Body of pancreas (tissue), 4 donors: ENCODE measurements at regions not wholly inside any gene's neighbourhood (a gene's known extent, or its start where the extent isn't known, plus 50 kb on each side); places are given as distances from the start of the nearest gene placed in this dataset.

Experiments used
- ATAC-seq: fragments of 150-250 bp; one replicate; pipeline ENCODE4 v1.9.1; 2016
- DNase-seq, 4 donors: peaks; one replicate each; pipeline ENCODE4 v3.0.0-alpha.2; 2019
- H3K27ac ChIP-seq, 4 donors: fragments of 200-600 bp; sonication (generic); 1 replicate in 3 of 4; 2 replicates in 1 of 4; pipeline versions ENCODE4 v1.5.1 to v1.6.1; 2016 to 2019; ENCODE audit warnings: mild to moderate bottlenecking in 1 of 4, mixed read lengths in 1 of 4, moderate library complexity in 1 of 4
- H3K27me3 ChIP-seq, 2 donors: fragments of 200-600 bp; sonication (generic); one replicate each; pipeline ENCODE4 v1.6.0; 2016; ENCODE audit warnings: mild to moderate bottlenecking in 1 of 2
- H3K36me3 ChIP-seq, 2 donors: fragments of 200-600 bp; sonication (generic); replicated peaks in 1 of 2; 2 replicates each; pipeline ENCODE4 v1.5.1; 2016; ENCODE audit warnings: low read depth in 2 of 2; ENCODE audit not compliant: insufficient read depth in 1 of 2
- H3K4me1 ChIP-seq: fragments of 200-600 bp; sonication (generic); one replicate; pipeline ENCODE4 v1.6.0; 2016
- H3K4me3 ChIP-seq, 2 donors: fragments of 200-600 bp; sonication (generic); 1 replicate in 1 of 2; 2 replicates in 1 of 2; pipeline ENCODE4 v1.5.1; 2016 to 2019
- H3K9me3 ChIP-seq, 3 donors: fragments of 200-600 bp; sonication (generic); 1 replicate in 2 of 3; 2 replicates in 1 of 3; pipeline ENCODE4 v1.5.1; 2016
- POLR2A ChIP-seq, 3 donors: fragments of 450-650 bp; IDR thresholded peaks; one replicate each; pipeline ENCODE4 v1.6.1; 2016; ENCODE audit warnings: antibody characterized with exemption in 3 of 3, mild to moderate bottlenecking in 2 of 3
- WGBS, 2 donors: methylation state at CpG; one replicate each; pipeline ENCODE4 v1.1.5; 2017; 5-methylcytosine and 5-hydroxymethylcytosine counted together
- intact Hi-C: fragments of 100-400 bp; cut with DNase I; formaldehyde crosslinking; loops from one replicate; pipeline ENCODE4 v1.15.1; 2023
- TF ChIP-seq, protein P1 (sequence below), 7 experiments: fragments of 450-650 bp in 4 of 7; fragments of 200-600 bp in 3 of 7; sonication (generic) in 3 of 7; IDR thresholded peaks; one replicate each; pipeline ENCODE4 v1.5.1; 2016 to 2019; ENCODE audit warnings: antibody characterized with exemption in 7 of 7

DNA sequence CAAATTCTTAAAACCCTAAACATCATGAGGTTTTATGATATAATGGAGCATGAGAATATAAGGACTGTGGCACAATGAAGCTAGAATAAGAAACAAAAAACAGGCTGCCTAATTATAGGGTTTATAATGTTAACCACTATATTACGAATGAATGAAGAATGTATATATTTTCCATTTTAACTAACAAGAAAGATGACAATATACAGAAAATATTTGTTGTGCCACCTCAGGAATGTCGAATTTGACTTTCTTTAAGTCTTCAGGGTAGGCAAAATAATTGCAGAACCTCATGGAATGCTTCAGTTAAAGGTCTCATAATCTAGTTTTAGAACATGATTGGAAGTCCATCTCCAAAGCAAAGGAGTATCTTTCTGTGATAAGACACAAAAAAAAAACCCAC, 282.9 kb upstream of the SLC8A1 start:
- no peaks in the 10 kb centered on the region for H3K4me1 ChIP-seq
- DNase-seq (no peak), ATAC-seq (no peak)
- H3K27ac ChIP-seq, result no peak overlapping the region
- intact Hi-C loops, result no loop called here
- H3K36me3 ChIP-seq, result no peaks in the 10 kb centered on the region
- H3K9me3 ChIP-seq, result no peaks in the 10 kb centered on the region
- no peaks in the 10 kb centered on the region for H3K27me3 ChIP-seq
- WGBS, 2 donors, result 36 to 46% methylated on average over 2 of the region's 2 CpGs
- H3K4me3 ChIP-seq, result no peak overlapping the region
- TF ChIP-seq, protein P1, sequence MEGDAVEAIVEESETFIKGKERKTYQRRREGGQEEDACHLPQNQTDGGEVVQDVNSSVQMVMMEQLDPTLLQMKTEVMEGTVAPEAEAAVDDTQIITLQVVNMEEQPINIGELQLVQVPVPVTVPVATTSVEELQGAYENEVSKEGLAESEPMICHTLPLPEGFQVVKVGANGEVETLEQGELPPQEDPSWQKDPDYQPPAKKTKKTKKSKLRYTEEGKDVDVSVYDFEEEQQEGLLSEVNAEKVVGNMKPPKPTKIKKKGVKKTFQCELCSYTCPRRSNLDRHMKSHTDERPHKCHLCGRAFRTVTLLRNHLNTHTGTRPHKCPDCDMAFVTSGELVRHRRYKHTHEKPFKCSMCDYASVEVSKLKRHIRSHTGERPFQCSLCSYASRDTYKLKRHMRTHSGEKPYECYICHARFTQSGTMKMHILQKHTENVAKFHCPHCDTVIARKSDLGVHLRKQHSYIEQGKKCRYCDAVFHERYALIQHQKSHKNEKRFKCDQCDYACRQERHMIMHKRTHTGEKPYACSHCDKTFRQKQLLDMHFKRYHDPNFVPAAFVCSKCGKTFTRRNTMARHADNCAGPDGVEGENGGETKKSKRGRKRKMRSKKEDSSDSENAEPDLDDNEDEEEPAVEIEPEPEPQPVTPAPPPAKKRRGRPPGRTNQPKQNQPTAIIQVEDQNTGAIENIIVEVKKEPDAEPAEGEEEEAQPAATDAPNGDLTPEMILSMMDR (IDR thresholded peaks at IDR 0.05), result no peak
- no peak for TF ChIP-seq POLR2A (IDR thresholded peaks at IDR 0.05)

DNA sequence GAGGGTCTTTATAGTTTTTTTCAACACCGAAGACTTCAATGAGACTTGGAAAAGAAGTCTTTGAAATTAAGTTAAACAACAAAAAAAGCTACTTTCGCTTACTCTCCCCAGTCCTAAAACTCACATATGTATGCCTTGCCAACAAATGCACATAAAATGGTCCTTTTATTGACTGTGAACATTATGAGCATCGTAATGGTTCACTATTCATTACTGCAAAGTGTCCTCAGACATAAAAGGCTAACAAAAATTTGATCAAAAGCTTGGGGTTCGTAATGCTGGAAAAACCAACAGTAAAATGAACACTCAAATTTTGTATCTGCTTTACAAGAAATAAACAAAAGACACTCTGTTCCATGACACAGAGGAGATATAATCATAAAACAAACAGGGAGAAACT, 285.3 kb upstream of the SLC8A1 start:
- intact Hi-C loops, result no loop called here

GRCh38 chr2:40740419-40740818, 288.5 kb upstream of the SLC8A1 start:
- no peak for TF ChIP-seq POLR2A (IDR thresholded peaks at IDR 0.05)
- TF ChIP-seq, protein P1 (IDR thresholded peaks at IDR 0.05), result no peak
- ATAC-seq, result no peak
- Histone ChIP-seq H3K4me3 (no peak overlapping the region), H3K9me3 (no peaks in the 10 kb centered on the region), H3K27ac (no peak overlapping the region), H3K27me3 (no peaks in the 10 kb centered on the region), H3K4me1 (no peaks in the 10 kb centered on the region), H3K36me3 (no peaks in the 10 kb centered on the region)
- WGBS, 2 donors, result 14 to 23% methylated on average over 1 of the region's 1 CpG
- intact Hi-C loops, result no loop called here
- DNase-seq, result no peak

More for the DNA sequence above, 285.3 kb upstream of the SLC8A1 start:
- WGBS, 2 donors, result 58 to 65% methylated on average over 4 of the region's 4 CpGs
- Histone ChIP-seq H3K36me3 (no peaks in the 10 kb centered on the region), H3K27me3 (no peaks in the 10 kb centered on the region), H3K4me1 (no peaks in the 10 kb centered on the region), H3K9me3 (no peaks in the 10 kb centered on the region), H3K27ac (no peak overlapping the region), H3K4me3 (no peak overlapping the region)
- no peak for DNase-seq
- no peak for TF ChIP-seq POLR2A (IDR thresholded peaks at IDR 0.05)
- TF ChIP-seq, protein P1 (IDR thresholded peaks at IDR 0.05), result no peak
- no peak for ATAC-seq

GRCh38 chr2:40741532-40741931, 289.6 kb upstream of the SLC8A1 start:
- WGBS, 2 donors, result 12 to 21% methylated on average over 2 of the region's 2 CpGs
- TF ChIP-seq, protein P1 (IDR thresholded peaks at IDR 0.05), result no peak
- no peak for TF ChIP-seq POLR2A (IDR thresholded peaks at IDR 0.05)
- no peaks in the 10 kb centered on the region for H3K27me3 ChIP-seq
- DNase-seq, result no peak
- no peaks in the 10 kb centered on the region for H3K9me3 ChIP-seq
- H3K4me3 ChIP-seq, result no peak overlapping the region
- peak; percentile 75 for ATAC-seq
- H3K27ac ChIP-seq, result no peak overlapping the region
- H3K36me3 ChIP-seq, result no peaks in the 10 kb centered on the region
- H3K4me1 ChIP-seq, result no peaks in the 10 kb centered on the region
- intact Hi-C loops, result no loop called here

DNA sequence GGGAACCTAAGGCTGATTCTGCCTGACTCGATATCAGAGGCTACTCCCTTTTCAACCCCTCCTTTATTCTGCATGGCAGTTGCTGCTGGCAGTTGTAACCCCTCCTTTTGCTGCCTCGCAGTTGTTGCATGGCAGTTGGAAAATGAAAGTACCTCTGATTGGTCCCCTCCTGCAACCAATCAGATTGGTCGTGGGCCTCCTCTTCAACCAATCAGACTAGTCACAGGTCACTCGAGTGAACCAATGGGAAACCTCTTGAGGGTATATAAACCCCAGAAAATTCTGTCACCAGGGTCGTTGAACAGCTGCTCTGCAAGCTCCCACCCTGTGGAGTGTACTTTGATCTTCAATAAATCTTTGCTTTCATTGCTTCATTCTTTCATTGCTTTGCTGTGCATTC, 294.3 kb upstream of the SLC8A1 start:
- 44 to 52% methylated on average over 5 of the region's 5 CpGs for WGBS, 2 donors
- no peaks in the 10 kb centered on the region for H3K36me3 ChIP-seq
- ATAC-seq (peak; percentile 88), DNase-seq (peak; percentile 29 to 61 (median 58))
- no peaks in the 10 kb centered on the region for H3K9me3 ChIP-seq
- H3K27ac ChIP-seq, result no peak overlapping the region
- no peaks in the 10 kb centered on the region for H3K27me3 ChIP-seq
- TF ChIP-seq POLR2A (IDR thresholded peaks at IDR 0.05), result no peak
- TF ChIP-seq, protein P1 (IDR thresholded peaks at IDR 0.05), result no peak
- H3K4me1 ChIP-seq, result no peaks in the 10 kb centered on the region
- no peak overlapping the region for H3K4me3 ChIP-seq
- intact Hi-C loops, result no loop called here
